Astrocyte of the cerebellum (primary cell): ENCODE measurements at regions not wholly inside any gene's neighbourhood (a gene's known extent, or its start where the extent isn't known, plus 50 kb on each side); places are given as distances from the start of the nearest gene placed in this dataset.

Source experiments
- DNase-seq: peaks from one replicate; pipeline ENCODE4 v3.0.0-alpha.2; 2011; ENCODE audit warnings: low read depth
- H3K4me3 ChIP-seq: 2 replicates; pipeline ENCODE4 v1.5.1; 2011; ENCODE audit warnings: mild to moderate bottlenecking, low read depth, low read length, moderate library complexity
- in situ Hi-C: cut with HindIII; loops from 2 replicates; pipeline ENCODE4 v1.10.0; 2017; ENCODE audit warnings: low sequenced_read_pairs
- TF ChIP-seq, protein P1 (sequence below): IDR thresholded peaks from 2 replicates; pipeline ENCODE4 v1.5.1; 2012; ENCODE audit warnings: low read length, low read depth, moderate library complexity, mild to moderate bottlenecking; ENCODE audit errors: missing control alignments

DNA sequence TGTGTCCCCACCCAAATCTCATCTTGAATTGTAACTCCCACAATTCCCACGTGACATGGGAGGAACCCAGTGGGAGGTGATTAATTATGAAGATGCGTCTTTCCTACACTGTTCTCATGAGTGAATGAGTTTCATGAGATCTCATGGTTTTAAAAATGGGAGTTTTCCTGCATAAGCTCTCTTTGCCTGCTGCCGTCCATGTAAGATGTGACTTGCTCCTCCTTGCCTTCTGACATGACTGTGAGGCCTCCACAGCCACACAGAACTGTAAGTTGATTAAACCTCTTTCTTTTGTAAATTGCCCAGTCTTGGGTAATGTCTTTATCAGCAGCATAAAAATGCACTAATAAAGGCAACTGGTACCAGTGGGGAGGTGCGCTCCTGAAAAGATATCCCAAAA, 67.7 kb upstream of the DRGX start:
- H3K4me3 ChIP-seq = no peak overlapping the region
- in situ Hi-C loops = no loop called here
- TF ChIP-seq, protein P1, sequence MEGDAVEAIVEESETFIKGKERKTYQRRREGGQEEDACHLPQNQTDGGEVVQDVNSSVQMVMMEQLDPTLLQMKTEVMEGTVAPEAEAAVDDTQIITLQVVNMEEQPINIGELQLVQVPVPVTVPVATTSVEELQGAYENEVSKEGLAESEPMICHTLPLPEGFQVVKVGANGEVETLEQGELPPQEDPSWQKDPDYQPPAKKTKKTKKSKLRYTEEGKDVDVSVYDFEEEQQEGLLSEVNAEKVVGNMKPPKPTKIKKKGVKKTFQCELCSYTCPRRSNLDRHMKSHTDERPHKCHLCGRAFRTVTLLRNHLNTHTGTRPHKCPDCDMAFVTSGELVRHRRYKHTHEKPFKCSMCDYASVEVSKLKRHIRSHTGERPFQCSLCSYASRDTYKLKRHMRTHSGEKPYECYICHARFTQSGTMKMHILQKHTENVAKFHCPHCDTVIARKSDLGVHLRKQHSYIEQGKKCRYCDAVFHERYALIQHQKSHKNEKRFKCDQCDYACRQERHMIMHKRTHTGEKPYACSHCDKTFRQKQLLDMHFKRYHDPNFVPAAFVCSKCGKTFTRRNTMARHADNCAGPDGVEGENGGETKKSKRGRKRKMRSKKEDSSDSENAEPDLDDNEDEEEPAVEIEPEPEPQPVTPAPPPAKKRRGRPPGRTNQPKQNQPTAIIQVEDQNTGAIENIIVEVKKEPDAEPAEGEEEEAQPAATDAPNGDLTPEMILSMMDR = no peak
- DNase-seq = no peak

DNA sequence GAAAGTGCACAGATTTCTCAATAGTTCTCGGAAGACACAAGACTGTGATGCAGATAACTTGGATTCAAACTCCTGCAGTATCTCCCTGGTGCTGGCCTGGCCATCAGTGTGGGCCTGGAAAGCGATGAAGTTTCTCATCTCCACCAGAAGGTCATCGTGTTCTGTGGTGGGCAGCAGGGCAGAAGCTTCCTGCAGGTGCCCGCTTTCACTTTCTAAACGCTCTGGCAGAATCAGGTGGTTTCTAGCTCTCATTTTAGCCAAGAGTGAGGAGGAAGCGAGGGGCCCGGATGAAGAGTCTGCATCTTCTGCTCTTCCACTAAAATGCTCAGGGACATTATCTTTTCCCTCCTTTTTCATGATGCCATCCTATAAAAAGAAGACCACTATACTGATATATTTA, 63.0 kb upstream of the DRGX start:
- H3K4me3 ChIP-seq = no peak overlapping the region
- DNase-seq = no peak
- in situ Hi-C loops = no loop called here
- TF ChIP-seq, protein P1 = no peak

DNA sequence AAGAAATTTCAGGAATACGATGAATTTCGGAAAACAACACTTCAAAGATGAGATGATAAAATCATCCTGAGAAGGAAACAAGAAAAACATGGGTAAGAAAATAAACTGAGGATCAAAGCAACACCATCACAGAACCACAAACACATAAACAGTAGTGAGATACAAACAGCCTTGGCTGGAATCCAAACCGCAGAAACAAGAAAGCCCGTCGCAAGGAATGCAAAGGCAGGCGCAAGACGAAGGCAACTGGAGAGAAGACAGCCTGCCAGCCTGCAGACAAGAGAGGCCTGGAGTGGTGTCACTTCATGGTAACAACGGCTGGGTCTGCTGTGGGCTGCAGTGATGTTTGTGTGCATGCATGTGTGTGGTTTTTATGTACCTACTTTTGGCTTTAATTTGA, 61.8 kb upstream of the DRGX start:
- TF ChIP-seq, protein P1 = no peak
- in situ Hi-C loops = no loop called here
- no peak for DNase-seq
- H3K4me3 ChIP-seq = no peak overlapping the region

DNA sequence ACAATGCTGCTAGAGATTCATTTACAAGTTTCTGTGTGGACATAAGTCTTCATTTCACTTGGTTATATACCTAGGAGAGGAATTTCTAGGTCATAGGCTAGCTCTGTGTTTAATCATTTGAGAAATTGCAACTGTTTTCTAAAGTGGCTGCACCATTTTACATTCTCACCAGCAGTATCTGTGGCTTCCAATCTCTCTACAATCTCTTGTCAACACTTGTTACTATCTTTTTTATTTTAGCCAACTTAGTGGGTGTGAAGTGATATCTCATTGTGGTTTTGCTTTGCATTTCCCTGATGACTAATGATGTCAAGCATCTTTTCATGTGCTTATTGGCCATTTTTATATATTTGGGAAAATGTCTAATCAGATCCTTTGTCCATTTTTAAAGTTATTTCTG, 53.0 kb upstream of the DRGX start:
- TF ChIP-seq, protein P1 = no peak
- H3K4me3 ChIP-seq = no peak overlapping the region
- DNase-seq = no peak
- in situ Hi-C loops = loop anchor here (5.0 kb wide), 1 partner anchor 63 kb away; no protein-coding TSS in a partner anchor

DNA sequence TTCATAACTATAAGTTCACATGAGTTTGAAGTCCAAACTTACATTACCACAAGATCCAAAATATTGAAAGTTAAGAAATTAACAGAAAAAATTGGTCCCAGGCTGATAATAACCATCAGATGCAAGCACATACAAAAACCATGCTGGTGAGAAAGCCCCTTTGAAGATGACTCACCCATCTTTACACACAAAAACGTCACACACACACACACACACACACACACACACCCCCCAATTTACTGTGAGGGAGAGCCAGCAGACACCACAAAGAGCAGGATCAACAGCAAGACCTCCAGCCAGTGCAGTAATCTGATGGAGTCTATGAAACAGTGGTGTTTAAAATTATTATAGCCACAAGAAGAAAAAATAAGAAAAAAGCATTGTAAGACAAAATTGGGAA, 50.1 kb upstream of the DRGX start:
- TF ChIP-seq, protein P1 = no peak
- in situ Hi-C loops = loop anchor here (5.0 kb wide), 1 partner anchor 66 kb away; no protein-coding TSS in a partner anchor
- DNase-seq = no peak
- H3K4me3 ChIP-seq = no peak overlapping the region
